AG09309 (cell line): ENCODE measurements at regions not wholly inside any gene's neighbourhood (a gene's known extent, or its start where the extent isn't known, plus 50 kb on each side); places are given as distances from the start of the nearest gene placed in this dataset.

Experiments
- DNase-seq: peaks from one replicate; pipeline ENCODE4 v3.0.0-alpha.2; 2010; ENCODE audit warnings: low read depth
- H3K4me3 ChIP-seq: 2 replicates; pipeline ENCODE4 v1.5.1; 2011; ENCODE audit warnings: mild to moderate bottlenecking, low read depth, low read length, moderate library complexity; ENCODE audit not compliant: control insufficient read depth
- TF ChIP-seq, protein P1 (sequence below): IDR thresholded peaks from 2 replicates; pipeline ENCODE4 v1.5.1; 2011; ENCODE audit warnings: mild to moderate bottlenecking, low read depth, low read length, inconsistent platforms; ENCODE audit not compliant: insufficient read depth, control insufficient read depth; ENCODE audit errors: missing control alignments

DNA sequence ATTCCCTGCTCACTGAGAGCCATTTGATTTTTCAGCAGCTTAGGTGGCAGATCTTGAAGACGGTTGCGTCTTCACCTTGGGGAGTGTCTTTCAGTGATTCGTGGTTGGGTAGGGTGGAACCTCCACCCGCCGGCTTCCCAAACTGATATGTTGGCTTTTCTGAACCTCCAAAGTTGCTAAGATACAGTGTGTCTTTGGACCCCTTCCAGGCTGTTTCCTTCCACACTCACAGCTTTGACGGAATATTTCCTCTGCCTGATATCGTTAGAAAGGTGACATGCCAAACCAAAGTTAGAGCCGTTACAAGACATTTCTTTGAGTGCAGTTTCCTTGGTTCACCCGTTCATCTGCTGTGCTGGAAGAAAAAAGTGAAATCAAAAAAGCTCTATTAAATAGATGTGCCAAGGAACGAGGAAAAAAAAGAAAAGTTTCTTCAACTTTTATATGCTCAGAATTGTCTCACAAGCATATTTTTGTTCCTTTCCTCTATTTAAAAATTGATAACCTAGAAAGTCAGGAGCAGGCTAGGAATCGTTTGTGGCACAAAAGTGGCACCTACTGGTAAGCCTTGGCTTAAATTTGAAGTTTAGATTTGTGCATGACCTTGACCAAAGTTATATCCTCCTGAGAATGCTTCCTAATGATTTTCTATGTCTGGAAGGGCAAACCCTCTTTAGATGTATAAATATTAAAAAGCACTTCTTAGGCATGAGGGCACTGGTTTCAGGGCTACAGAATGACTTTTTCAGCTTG is 270.7 kb upstream of the WWC1 start:
- H3K4me3 ChIP-seq, result no peak overlapping the region
- no peak for DNase-seq
- TF ChIP-seq, protein P1, sequence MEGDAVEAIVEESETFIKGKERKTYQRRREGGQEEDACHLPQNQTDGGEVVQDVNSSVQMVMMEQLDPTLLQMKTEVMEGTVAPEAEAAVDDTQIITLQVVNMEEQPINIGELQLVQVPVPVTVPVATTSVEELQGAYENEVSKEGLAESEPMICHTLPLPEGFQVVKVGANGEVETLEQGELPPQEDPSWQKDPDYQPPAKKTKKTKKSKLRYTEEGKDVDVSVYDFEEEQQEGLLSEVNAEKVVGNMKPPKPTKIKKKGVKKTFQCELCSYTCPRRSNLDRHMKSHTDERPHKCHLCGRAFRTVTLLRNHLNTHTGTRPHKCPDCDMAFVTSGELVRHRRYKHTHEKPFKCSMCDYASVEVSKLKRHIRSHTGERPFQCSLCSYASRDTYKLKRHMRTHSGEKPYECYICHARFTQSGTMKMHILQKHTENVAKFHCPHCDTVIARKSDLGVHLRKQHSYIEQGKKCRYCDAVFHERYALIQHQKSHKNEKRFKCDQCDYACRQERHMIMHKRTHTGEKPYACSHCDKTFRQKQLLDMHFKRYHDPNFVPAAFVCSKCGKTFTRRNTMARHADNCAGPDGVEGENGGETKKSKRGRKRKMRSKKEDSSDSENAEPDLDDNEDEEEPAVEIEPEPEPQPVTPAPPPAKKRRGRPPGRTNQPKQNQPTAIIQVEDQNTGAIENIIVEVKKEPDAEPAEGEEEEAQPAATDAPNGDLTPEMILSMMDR, result peak; percentile 41

DNA sequence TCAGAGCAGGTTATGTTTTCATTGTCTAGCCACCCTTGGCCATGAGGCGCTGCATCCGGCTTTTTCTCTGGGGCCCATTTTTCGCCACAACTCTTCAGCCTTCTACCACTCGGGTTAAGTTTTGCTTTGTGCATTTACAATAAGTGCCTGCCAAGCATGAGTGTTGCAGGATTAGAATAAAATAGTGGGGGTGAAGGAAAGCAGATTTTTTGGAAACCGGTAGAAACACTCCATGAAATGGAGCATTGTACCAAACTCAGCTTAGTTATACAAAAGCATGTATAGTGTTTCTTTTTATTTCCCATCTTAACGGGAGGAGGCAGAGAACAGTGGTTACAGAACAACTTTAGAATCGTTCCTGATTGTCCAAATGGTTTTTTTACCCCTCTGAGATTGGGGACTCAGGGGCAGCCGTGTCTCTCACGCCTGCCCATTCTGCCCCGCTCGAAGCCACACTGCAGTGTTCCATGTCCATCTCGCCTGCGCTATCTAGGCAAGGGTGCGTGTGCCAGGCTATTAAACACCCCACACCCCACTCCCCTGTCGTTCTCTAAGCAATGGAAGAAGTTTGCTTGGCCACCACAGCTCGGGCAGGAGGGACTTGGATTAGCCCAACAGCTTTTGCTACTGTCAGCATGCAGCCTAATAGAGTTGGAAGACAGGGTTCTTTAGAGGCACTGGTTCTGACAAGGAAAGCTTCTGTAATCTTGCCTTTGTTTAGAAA is 268.8 kb upstream of the WWC1 start:
- no peak overlapping the region for H3K4me3 ChIP-seq
- TF ChIP-seq, protein P1, result no peak
- DNase-seq, result no peak

DNA sequence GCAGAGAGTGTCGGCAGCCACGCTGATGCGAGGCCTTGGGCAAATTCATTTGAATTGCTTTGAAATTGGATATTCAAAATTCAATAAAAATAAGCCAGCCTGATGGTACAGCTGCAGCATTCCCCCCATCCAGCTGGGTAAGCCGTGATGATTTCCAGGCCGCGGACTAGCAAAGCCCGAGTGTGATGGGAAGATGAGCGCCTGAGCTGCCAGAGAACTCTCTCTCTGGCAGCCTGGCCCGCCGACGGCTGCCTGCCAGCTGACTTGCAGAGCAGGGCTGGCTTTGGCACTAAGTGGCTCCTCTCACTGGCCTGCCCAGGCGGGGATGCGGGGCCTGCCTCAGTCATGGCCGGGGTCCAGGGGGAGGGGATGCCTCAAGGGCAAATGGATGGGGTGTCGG is 268.3 kb upstream of the WWC1 start:
- H3K4me3 ChIP-seq, result no peak overlapping the region
- no peak for DNase-seq
- TF ChIP-seq, protein P1, result no peak

DNA sequence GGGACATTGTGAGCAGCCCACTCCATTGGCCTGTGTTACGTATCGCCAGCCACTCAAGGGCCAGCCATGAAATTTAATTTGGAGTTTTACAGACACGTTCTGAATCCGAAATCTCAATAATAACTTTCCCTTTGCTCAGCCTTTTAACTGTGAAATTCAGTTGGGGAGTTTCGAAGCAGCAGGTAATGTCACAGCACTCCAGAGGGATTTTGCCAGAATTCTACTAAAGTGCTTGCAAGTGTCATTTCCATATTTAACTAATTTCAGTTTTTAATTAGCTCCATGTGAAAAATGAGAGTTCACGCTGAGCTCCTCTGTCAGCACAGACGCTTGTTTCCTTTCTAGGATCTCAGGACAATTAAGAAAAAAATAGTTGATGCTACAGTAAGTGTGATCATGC is 267.1 kb upstream of the WWC1 start:
- TF ChIP-seq, protein P1, result no peak
- H3K4me3 ChIP-seq, result no peak overlapping the region

DNA sequence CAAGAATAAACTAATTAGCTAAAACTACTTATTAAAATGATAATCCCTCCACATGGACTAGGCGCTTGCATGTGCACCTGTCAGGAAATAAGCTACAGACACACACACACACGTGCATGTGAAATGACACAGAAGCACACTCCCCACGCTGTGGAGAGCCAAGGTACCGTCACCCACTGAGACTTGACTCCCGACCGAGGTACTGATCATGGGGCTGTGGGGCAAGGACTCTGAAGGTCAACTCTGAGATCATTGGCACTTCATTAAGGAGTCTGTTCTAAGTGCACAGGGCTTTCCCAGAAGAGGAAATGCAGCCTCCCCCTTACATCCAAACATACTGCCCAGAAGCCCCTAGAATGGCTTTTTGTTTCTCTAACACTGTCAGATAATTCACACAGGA is 264.4 kb upstream of the WWC1 start:
- TF ChIP-seq, protein P1, result no peak
- no peak overlapping the region for H3K4me3 ChIP-seq
- DNase-seq, result no peak

More for the DNA sequence above, 267.1 kb upstream of the WWC1 start:
- no peak for DNase-seq

DNA sequence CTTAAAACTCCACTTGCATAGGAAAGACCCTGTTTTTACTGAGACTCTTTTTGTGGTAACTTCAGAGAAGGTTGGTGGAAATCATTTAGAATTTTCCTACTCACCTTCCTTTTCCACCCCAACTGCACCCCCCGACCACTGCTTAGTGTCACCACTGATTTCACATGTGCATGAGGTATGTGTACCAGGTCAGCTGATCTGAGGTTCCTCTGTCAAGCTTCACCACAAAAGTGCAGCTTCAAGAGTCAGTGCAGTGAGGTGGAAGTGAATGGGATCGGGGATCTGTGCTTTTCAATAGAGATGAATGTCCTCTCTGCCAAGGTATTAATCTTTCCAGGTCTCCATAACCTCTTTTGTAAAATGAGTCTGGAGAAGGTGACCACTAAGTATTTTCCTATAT is 260.5 kb upstream of the WWC1 start:
- TF ChIP-seq, protein P1, result no peak
- H3K4me3 ChIP-seq, result no peak overlapping the region
- no peak for DNase-seq
